Transverse colon (tissue), 4 donors: ENCODE measurements at regions not wholly inside any gene's neighbourhood (a gene's known extent, or its start where the extent isn't known, plus 50 kb on each side); places are given as distances from the start of the nearest gene placed in this dataset.

Experiments
- CTCF ChIP-seq, 5 experiments: fragments of 200-600 bp in 3 of 5; fragments of 450-650 bp in 2 of 5; sonication (generic) in 3 of 5; IDR thresholded peaks; 1 replicate in 2 of 5; 2 replicates in 3 of 5; pipeline ENCODE4 v1.5.1; 2016 to 2017; ENCODE audit warnings: antibody characterized with exemption in 5 of 5, inconsistent platforms in 3 of 5, mild to moderate bottlenecking in 2 of 5, moderate library complexity in 1 of 5
- EP300 ChIP-seq: sonication (generic); formaldehyde crosslinking; IDR thresholded peaks from one replicate; pipeline ENCODE4 v1.6.1; 2017; ENCODE audit warnings: antibody characterized with exemption, low read depth
- POLR2A ChIP-seq: fragments of 450-650 bp; IDR thresholded peaks from one replicate; pipeline ENCODE4 v1.6.1; 2016; ENCODE audit warnings: antibody characterized with exemption, mild to moderate bottlenecking, moderate library complexity
- POLR2AphosphoS5 ChIP-seq, 3 donors: sonication (generic); formaldehyde crosslinking; IDR thresholded peaks; one replicate each; pipeline ENCODE4 v1.6.1; 2016; ENCODE audit warnings: antibody characterized with exemption in 3 of 3

GRCh38 chr4:158080354-158080753, 92.5 kb downstream of the GASK1B start:
- no peak for TF ChIP-seq CTCF (IDR thresholded peaks at IDR 0.05)
- no peak for TF ChIP-seq POLR2A
- no peak for TF ChIP-seq POLR2AphosphoS5 (IDR thresholded peaks at IDR 0.05)
- no peak for TF ChIP-seq EP300
